DND-41 (cell line): ENCODE measurements at regions not wholly inside any gene's neighbourhood (a gene's known extent, or its start where the extent isn't known, plus 50 kb on each side); places are given as distances from the start of the nearest gene placed in this dataset.

ENCODE experiments used
- EZH2 ChIP-seq: IDR thresholded peaks from 3 replicates; pipeline ENCODE4 v1.6.1; 2012; ENCODE audit warnings: borderline replicate concordance, low read depth, mild to moderate bottlenecking, moderate library complexity, low read length, inconsistent platforms; ENCODE audit not compliant: severe bottlenecking
- TF ChIP-seq, protein P1 (sequence below): IDR thresholded peaks from 2 replicates; pipeline ENCODE4 v1.5.1; 2012; ENCODE audit warnings: borderline replicate concordance, low read length, moderate library complexity, mild to moderate bottlenecking; ENCODE audit not compliant: poor library complexity, severe bottlenecking; ENCODE audit errors: extremely low read depth

DNA sequence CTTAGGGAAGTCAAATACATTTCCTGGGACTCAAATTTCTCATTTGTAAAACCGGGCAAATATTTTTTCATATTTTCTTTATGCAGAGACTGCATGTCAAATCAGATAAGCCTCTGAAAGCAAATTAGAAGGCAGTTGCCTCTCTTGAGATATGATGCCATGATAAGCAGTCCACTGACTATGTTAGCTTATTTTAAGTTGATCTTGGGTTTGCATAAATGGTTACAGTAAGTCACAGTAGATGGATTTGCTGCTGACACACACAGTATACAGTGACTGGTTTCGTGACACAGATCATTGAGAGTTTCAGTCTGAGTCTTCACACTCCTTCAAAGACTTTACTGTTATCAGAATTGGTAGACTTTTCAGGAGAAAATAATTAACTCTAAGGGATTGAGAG is 927.6 kb upstream of the CDH8 start:
- TF ChIP-seq, protein P1, sequence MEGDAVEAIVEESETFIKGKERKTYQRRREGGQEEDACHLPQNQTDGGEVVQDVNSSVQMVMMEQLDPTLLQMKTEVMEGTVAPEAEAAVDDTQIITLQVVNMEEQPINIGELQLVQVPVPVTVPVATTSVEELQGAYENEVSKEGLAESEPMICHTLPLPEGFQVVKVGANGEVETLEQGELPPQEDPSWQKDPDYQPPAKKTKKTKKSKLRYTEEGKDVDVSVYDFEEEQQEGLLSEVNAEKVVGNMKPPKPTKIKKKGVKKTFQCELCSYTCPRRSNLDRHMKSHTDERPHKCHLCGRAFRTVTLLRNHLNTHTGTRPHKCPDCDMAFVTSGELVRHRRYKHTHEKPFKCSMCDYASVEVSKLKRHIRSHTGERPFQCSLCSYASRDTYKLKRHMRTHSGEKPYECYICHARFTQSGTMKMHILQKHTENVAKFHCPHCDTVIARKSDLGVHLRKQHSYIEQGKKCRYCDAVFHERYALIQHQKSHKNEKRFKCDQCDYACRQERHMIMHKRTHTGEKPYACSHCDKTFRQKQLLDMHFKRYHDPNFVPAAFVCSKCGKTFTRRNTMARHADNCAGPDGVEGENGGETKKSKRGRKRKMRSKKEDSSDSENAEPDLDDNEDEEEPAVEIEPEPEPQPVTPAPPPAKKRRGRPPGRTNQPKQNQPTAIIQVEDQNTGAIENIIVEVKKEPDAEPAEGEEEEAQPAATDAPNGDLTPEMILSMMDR: no peak
- no peak for TF ChIP-seq EZH2
